ENCODE measurements at regions not wholly inside any gene's neighbourhood (a gene's known extent, or its start where the extent isn't known, plus 50 kb on each side); places are given as distances from the start of the nearest gene placed in this dataset.
"Not testable (repeated sequence)": the region's sequence is repeated elsewhere in the genome, so short reads cannot be mapped to it uniquely, and the experiment has no call there.

DNA sequence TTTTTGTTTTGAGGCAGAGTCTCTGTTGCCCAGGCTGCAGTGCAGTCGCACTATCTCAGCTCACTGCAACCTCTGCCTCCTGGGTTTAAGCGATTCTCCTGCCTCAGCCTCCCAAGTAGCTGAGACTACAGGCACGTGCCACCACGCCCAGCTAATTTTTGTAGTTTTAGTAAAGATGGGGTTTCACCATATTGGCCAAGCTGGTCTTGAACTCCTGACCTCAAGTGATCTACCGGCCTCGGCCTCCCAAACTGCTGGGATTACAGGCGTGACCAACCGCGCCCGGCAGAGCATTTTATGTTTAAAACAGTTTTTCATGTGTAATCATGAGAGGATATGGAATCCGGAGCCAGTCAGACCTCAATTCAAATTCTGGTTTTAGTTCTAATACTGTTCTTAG lies 94.0 kb upstream of the CHD2 start:
- DNase-seq: not testable (repeated sequence)

DNA sequence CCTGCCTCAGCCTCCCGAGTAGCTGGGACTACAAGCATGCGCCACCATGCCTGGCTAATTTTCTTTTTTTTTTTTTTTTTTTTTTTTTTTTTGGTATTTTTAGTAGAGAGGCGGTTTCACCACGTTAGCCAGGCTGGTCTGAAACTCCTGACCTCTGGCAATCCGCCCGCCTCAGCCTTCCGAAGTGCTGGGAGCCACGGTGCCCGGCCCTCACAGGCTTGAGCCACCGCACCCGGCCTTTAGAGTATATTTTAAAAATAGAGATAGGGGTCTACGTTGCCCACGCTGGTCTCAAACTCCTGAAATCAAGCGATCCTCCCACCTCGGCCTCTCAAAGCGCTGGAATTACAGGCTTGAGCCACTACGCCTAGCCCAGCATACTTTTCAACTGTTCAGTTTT lies 93.4 kb upstream of the CHD2 start:
- DNase-seq: no peak

DNA sequence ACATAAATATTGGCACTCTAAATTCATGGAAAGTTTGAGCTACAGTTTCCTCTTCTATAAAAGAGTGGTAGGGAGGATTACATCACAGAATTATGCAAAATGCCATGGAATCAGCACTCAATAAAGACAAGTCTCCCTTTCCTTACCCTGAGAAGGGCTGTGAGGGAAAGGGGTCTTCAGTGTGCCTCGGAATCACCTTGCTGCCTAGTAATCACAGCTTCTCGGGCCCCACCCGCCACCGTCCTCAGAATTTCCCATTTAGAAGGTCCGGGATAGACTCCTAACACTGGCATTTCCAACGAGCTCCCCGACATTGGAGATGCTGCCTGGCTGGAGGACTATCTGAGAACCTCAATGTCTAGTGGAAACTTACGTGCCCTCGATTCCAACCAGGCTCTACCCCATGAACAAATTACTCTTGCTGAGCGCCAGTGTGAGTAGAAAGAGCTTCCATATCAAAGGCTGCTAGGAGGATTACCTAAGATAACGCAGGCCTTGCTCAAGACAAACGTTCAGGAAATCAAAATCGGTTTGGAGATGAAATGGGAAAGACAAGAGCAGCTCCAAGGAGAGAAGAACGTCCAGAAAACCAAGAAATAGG lies 92.1 kb upstream of the CHD2 start:
- peak; percentile 10 for DNase-seq

DNA sequence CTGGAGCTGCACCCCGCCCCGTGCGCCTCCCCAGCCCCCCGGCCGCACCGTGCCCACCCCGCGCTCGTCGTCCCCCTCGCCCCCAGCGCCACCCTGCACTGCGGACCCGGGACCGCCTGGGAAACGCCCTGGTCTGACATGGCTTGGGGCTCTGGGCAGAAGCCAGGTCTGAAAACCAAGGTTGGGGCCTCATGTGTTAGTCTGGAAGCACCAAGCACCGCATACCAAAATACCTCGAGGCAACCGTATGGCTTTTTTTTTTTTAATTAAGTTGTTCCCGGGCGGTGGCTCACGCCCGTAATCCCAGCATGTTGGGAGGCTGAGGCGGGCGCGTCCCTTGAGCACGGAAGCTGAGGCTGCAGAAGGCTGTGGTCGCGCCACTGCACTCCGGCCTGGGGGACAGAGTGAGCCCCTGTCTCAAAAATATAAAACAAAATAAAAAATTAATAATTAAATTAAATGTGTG lies 91.5 kb upstream of the CHD2 start:
- no peak for DNase-seq

DNA sequence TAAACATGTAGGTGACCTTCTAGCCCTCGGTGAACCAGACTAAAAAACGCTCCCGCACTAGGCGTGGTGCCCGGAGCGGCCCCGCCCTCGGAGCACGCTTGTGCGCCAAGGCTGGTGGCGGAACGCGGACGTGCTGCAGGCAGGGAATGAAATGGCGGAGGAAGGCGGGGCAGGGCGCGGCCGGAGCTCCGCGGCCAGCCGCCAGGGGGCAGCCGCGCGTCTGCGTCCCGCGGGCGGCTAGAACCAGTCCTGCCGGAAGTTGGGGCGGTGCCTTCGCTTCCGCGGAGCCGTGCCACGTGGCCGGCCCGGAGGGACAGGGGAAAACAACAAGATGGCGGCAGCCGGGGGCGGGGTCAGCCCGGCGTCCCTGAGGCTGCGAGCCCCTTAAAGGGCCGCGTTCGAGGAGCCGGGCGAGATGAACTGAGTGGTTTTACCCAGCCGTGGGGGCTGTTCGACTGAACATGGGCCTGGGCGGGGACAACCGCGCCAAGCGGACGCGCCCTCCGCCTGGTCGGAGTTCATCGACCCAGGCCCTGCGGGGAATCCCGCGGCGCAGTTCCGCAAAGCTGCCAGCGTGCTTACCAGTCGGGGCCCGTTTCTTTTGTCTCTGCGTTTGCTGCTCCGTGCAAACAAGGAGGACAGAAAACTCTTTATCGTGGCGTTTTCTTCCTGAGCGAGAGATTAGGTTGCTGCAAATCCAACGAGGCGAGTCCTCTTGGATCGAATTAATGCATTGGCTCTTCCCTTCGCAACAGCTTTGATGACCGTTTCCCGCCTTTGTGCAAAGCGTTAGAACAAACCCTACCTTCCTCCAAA lies 90.9 kb upstream of the CHD2 start:
- peak; percentile 99 for DNase-seq

DNA sequence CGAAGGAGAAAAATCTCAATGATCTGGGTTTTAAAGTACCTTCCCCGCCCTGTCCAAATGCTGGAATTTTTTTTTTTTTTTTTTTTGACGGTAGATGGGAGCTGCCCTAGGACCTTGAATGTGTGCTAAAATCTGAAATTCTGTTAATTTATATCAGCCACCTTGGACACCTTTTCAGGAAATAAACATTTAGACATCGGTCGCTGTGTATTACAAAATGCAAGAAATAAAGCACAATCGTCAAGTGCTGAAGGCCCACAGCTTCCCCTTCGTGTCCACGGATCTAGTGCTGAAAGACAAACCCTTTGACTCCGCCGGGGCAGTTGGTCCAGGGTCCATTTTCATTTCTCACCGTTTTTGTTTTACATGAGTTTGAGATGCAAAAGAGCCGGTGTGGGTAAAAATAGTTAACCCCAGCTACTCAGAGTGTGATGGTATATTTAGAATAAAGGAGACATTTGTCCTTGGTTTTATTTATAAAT lies 90.2 kb upstream of the CHD2 start:
- DNase-seq: peak; percentile 12

DNA sequence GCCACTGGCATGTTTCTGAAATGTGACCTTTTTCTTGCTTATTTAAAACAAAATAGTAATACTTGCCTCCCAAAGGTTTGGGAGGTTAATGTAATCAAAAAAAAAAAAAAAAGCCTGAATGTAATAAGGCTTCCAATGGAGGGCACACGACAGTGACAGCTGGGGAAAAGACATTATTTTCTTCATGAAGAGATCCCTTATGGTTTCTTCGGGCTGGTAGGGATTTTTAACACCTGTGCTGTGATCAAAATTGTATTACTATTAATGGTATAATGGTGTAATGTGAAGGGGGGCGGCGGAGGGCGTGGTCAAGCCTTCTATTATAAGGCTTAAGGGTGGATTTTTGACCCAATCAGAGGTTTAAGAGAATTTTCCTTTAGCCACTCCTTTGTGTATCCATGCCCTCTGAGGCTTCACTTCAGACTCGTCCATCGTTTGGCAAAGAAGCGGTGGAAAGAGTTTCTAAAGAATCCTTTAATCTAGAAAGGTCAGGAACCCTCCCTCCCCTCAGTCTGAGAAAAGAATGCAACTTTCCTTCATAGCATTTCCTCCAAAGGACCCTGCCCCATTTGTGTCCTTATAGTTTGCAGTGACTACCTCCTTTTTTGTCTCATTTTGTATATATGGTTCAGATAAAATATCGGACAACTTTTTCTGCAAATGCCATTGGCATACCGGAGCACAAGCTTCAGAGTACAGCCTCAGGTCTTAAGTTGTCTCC lies 89.5 kb upstream of the CHD2 start:
- no peak for DNase-seq

DNA sequence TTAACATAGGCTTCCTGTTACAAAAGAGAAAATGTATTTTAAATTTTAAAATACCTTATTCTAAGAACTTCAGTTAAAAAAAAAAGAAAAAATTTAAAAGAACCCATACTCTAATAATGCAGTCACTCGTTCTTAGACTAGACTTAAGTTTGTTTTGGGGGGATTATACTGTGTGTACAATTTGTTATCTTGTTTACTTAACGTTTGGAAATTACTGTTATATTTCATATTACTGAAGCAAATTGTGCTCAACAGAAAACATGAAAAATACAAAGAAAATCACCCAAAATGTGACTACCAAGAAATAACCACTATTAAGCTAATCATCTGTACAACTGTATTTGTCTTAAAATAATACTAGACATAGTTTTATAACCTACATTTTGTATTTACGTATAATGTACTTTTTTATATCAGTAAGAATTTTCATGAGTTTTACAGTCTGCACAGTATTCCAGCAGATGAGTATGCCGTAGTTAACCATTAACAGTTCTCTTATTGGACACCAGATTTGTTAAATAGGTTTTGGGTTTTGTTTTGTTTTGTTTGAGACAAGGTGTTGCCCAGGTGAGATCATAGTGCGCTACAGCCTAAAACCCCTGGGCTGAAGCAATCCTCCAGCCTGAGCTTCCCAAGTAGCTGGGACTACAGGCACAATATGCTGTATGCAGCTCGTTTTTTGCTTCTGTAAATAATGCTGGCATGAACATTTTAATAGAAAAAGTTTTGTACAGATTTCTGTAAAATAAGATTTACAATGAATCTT lies 88.8 kb upstream of the CHD2 start:
- no peak for DNase-seq

DNA sequence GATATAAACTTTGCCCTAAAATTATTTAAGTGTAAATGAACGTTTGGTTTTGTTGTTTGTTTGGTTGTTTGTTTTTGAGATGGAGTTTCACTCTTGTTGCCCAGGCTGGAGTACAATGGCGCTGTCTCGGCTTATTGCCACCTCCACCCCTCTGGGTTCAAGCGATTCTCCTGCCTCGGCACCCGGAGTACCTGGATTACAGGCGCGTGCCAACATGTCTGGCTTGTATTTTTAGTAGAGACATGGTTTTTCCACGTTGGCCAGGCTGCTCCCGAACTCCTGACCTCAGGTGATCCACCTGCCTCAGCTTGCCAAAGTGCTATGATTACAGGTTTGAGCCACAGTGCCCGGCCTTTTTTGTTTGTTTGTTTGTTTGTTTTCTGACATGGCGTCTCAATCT lies 87.9 kb upstream of the CHD2 start:
- DNase-seq: no peak

DNA sequence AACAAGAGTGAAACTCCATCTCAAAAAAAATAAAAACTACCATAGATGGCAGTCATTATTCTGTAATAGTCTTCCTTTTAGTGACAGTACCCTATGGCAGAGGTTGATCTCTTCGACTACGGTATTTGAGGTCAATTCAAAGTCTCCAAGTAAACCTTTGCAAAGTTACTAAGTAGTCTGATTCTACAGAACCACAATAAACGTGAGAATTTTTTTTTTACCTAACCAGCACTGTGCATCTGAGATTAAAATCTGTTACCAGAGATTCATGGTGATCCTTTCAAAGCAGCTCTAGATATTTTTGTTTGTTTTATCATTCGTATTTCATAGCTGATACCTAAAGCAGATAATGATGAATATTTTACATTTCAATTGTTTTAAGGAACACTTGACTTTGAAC lies 86.6 kb upstream of the CHD2 start:
- no peak for DNase-seq

DNA sequence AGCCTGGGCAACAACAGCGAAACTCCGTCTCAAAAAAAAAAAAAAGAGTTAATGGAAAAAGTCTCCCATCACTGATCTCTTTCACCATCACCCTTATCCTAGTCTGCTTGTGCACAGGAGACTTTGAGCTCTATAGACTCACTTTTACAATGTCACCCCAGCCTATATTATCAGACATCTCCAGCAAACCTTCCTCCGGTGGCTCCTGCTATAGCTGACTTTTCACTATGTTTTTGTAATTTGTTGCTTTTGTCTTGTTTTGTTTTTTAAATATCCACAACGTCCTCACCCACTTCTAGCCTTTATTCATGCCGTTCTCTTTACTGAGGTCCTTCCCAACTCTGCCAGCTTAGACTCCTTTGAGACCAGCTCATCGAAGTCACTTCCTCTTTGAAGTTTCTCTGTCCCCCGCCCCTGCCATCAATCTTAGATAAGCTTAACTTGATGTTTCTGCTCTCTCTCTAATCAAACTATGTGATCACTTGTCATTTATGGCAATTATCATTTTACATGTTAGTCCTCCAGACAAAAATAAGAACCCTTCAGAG lies 82.7 kb upstream of the CHD2 start:
- DNase-seq: no peak

DNA sequence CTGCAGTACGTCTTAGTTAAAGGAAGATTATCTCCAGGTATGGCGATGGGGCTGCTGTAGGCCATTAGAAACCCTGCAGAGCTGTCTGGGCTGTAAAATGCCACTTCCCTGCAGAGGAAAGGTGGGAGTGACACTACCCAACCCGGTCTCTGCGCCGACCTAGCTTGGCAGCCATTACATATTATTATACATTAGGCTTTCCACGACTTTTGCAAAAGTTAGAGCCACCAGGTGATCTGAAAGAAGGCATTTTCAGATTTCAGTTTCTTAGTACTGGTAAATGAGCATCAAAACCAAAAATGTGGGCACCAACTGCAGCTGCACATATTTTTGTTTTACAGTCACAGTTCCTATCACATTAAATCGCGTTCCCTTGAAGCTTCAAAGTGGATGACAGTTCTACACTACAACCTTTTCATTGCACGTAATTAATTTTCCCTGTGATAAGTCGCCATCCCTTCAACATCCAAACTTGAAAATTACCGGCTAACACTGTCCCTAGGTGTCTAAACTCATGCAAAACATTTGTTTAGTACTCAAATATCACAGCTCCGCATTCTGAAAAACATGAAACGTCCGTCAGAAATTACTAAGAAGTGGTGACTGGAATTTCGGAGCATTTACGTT lies 81.4 kb upstream of the CHD2 start:
- DNase-seq: no peak

DNA sequence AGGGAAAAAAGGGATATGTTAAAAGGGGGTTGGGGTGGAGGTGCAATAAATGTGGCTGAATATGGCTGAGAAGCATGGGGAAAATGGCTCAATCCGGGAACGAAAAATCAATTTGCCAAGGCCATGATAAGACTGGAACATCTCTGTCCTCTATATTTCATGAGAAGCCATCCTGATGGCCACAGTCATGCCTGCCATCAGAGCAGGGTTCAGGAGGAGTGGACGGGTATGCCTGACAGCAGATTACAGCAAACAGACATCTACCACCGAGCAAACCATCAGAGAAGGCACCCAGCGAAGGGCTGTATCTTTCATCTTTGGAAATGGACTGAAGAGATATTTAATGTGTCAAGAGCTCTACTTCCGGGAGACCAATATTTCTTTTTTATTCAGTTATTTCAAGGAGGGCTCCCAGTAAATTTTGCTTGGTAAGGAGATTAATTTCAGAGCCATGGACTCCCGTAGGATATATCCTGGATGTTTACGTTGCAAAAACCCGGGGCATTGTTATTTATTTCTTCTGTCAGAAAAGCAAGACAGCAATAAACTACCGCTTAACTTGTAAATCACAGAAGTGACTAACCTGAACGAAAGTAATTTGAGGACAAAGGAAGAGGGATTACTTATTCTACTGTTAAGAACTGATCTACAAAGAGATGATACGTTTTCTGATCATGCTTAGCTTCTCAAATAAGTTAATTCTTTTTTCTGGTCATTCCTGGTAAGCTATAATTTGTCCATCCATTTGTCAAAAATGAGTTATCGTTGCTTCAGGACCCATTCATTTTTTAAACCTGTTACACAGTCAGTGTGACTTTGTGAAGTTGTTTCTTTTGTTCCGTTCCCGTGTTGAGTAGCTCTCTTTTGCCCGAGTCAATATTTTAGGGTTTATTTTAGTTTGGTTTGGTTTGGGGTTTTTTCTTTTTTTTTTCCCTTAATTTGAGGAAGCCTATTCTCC lies 80.6 kb upstream of the CHD2 start:
- DNase-seq: no peak

DNA sequence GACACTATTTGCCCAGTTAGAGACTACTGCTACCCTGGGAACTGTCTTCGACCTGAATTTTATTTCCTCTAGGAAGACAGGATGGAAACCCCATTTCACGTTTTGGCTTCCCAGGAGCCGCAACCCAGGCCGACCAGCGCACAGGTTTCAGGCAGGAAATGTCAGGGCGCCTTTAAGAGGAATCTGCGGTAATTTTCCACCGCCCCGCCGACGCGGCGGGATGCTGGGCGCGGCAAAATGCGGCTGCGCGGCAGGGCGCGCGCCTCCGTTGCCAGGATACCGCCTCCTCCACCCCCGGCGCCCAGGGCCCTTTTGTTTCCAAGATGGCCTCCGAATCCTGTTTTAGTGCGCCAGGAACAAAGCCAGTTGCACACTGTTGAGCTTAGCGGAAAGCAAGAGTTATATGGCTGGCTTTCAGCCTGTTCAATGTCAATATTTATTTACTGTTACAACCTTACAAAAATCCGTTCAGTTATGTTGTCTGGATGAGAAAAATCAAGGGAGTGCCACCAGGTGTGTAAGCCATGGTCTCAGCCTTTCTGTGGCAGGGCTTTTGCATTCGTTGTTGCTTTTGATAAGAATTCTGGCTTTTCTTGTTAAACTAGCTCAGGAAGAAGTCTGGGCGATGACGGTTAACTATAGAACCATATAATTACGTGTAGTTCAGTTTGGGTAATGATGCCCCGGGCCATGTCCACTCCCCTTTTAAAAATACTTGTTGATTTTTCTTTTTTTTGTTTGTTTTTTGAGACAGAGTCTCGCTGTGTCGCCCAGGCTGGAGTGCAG lies 79.7 kb upstream of the CHD2 start:
- DNase-seq: peak; percentile 78

DNA sequence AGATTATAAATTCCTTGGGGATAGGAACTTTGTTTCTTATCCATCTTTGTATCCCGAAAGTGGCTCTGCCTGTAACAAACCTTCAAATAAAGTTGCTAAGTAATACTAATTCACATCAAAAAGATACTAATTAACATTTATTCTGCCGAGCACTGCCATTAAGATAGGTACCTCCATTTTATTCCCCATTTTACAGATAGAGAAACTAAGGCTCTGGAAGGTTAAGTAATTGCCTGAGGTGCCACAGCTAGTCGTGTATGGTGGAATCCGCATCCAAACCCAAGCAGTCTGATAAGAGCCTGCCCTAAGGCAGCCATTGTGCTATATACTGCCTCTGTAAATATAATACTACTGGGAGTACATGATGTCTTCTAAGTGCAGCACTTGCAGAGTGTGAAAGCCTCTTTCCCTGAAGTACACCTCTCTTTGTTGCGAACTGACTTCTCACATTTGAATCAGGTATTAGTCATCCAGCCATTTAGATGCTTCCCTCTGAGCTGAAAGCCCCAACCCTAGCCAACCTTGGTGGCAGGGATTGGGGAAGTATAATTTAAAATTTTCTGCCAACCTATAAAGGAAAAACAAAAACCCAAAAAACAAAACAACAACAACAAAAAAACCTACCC lies 78.5 kb upstream of the CHD2 start:
- DNase-seq: no peak

DNA sequence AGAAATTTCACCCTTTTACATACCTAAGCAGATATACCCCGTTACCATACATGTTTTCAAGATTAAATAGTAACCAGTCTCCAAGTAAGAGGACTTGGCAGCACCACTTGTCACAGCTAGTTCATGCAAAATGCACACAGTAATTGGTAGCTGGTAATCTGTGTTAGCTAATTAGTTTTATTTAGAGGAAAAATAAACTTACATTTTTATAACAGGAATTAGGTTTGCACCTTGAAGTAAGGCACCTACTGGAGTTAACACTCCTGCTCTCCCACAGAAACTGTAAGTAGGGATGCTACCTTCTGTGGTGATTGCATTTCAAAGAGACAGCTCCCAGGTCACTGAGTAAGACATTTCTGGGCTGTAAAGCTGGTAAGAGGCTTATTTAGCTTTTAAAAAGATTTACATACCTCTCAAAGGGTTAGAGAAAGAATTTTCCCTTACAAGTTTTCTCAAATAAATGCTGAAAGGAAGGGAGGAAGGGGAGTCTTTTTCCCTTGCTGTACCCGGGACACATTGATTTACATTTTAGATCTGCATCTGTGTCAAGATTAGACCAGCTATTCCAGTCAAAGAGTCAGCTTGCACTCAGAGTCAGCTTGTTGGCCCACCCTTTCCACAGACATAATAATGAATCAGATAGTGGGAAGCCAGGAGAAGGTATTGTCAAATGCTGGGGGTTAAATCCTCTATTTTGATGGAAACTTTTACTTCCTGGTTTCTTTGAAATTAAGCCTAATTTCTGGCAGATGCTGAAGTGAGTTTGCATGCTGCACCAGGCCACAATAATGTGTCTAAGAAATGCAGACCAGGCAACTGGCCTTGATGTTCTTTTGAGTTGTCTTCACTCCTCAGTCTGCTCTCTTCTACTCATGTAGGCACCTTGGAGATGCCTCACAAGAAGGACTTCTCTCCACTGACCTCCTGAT lies 77.6 kb upstream of the CHD2 start:
- no peak for DNase-seq

DNA sequence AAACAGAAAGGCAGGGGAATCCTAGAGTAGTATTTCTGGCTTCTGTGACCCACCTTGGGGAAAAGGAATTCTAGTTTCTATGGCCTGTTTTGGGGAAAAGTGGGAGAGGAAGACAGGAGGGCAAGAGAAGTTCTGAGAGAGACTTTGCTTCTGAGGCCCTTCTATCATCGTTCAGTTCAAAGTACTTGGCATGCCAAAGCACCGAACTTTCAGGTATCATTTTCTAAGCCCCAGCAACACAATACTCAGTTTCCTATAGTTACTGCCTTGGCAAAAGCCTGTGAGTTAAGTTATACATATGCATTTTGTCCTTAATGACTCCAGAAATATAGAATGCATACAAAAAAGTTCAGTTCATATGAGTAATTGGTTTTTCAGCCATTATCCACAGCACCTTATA lies 74.1 kb upstream of the CHD2 start:
- no peak for DNase-seq

DNA sequence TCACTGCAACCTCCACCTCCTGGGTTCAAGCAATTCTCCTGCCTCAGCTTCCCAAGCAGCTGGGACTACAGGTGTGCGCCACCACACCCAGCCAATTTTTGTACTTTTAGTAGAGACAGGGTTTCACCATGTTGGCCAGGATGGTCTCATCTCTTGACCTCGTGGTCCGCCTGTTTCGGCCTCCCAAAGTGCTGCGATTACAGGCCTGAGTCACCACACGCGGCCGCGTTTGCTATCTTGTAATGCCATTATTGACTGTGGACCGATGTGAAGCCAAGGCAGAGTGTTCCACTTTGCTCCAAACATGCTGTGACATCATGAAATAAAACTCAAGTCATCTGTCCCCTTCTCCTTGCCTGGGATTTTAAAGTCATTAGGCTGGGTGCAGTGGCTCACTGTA lies 72.1 kb upstream of the CHD2 start:
- DNase-seq: not testable (repeated sequence)

DNA sequence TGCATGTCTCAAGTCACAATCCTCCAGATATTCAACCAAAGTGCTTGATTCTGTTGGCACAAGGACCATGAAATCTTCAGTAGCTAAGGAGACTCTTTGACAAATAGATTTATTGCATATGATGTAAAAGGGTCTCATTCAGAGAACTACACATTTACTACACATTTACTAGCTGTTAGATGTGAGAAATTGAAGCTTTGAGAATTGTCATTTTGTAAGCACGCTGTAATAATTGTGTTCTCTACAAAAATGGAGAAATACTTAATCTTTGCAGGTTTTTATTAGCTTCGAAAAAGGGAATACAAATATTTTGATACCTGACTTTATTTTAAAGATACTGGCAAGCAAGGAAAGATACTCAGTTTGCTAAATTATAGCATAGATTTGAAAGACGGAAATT lies 70.2 kb upstream of the CHD2 start:
- no peak for DNase-seq

Data from activated effector memory CD4-positive, alpha-beta T cell treated with Interleukin-2 at 50 U/mL for 16 hours (primary cell).